Endothelial cell of umbilical vein (primary cell): ENCODE measurements at regions not wholly inside any gene's neighbourhood (a gene's known extent, or its start where the extent isn't known, plus 50 kb on each side); places are given as distances from the start of the nearest gene placed in this dataset.

Experiments used
- BruUV-seq: library from RNA; stranded (reverse); fragments of 400-500 nt; replicated peaks from 2 replicates; lab custom pipeline; 2021; lab: Mats Ljungman, UMichigan
- CTCF ChIA-PET: fragments of 300-600, 350-600 bp; sonication (Branson Sonifier 250); formaldehyde crosslinking; loops from one replicate; lab custom pipeline; 2021; ENCODE audit warnings: antibody characterized with exemption, inconsistent platforms; lab: Charles Lee
- POLR2A ChIA-PET: fragments of 300-600, 350-600 bp; sonication (Branson Sonifier 250); formaldehyde crosslinking; loops from one replicate; lab custom pipeline; 2021; ENCODE audit warnings: antibody characterized with exemption, inconsistent platforms; lab: Charles Lee
- DNase-seq: peaks from one replicate; pipeline ENCODE4 v3.0.0-alpha.2; 2011; ENCODE audit warnings: low read depth, low spot score
- FAIRE-seq: peaks from 2 replicates; lab custom pipeline; 2011; peaks lifted over from hg19 to GRCh38; lab: Jason Lieb, UNC
- H2AFZ ChIP-seq: 2 replicates; pipeline ENCODE4 v1.6.0; 2012; ENCODE audit warnings: low read depth, low read length, control low read depth, inconsistent platforms
- H3K27ac ChIP-seq: 2 replicates; pipeline ENCODE4 v1.5.1; 2011; ENCODE audit warnings: low read depth, mild to moderate bottlenecking, control low read depth, low read length, moderate library complexity; ENCODE audit not compliant: insufficient read depth
- H3K27me3 ChIP-seq, 2 experiments: 2 replicates each; pipeline versions ENCODE4 v1.6.0 to v1.6.1; 2011; ENCODE audit warnings: low read length in 2 of 2, mixed read lengths in 1 of 2; ENCODE audit not compliant: control insufficient read depth in 2 of 2, insufficient read depth in 2 of 2
- H3K36me3 ChIP-seq, 2 experiments: 2 replicates in 1 of 2; 3 replicates in 1 of 2; pipeline ENCODE4 v1.5.1; 2011; ENCODE audit warnings: low read length in 2 of 2, mild to moderate bottlenecking in 1 of 2, moderate library complexity in 1 of 2; ENCODE audit not compliant: control insufficient read depth in 2 of 2, insufficient read depth in 2 of 2; ENCODE audit errors: extremely low read depth in 1 of 2
- H3K4me1 ChIP-seq: 3 replicates; pipeline ENCODE4 v1.5.1; 2011; ENCODE audit warnings: mild to moderate bottlenecking, low read length; ENCODE audit not compliant: control insufficient read depth, insufficient read depth; ENCODE audit errors: extremely low read depth
- H3K4me2 ChIP-seq: 2 replicates; pipeline ENCODE4 v1.6.1; 2011; ENCODE audit warnings: low read length, control low read depth, mixed read lengths; ENCODE audit not compliant: insufficient read depth
- H3K4me3 ChIP-seq, 3 experiments: fragments of 200-600 bp in 1 of 3; sonication (generic), shearing (Covaris generic) in 1 of 3; replicated peaks in 1 of 3; 2 replicates each; pipeline ENCODE4 v1.5.1; 2011 to 2016; ENCODE audit warnings: control low read depth in 3 of 3, low read length in 3 of 3, mild to moderate bottlenecking in 2 of 3, inconsistent platforms in 1 of 3, low read depth in 1 of 3, moderate library complexity in 1 of 3; ENCODE audit not compliant: insufficient read depth in 1 of 3
- H3K79me2 ChIP-seq: 2 replicates; pipeline ENCODE4 v1.6.0; 2012; ENCODE audit warnings: low read length, inconsistent platforms; ENCODE audit not compliant: control insufficient read depth, insufficient read depth
- H3K9ac ChIP-seq: replicated peaks from 2 replicates; pipeline ENCODE3; 2011; ENCODE audit warnings: low read length, control low read depth; ENCODE audit not compliant: insufficient read depth; ENCODE audit errors: extremely low read depth
- H3K9me1 ChIP-seq: replicated peaks from 3 replicates; pipeline ENCODE4 v1.6.0; 2011; ENCODE audit warnings: mild to moderate bottlenecking, low read length; ENCODE audit not compliant: control insufficient read depth, insufficient read depth; ENCODE audit errors: extremely low read depth
- H3K9me3 ChIP-seq: replicated peaks from 2 replicates; pipeline ENCODE4 v1.5.1; 2012; ENCODE audit warnings: low read length, inconsistent platforms; ENCODE audit not compliant: control insufficient read depth, insufficient read depth
- H4K20me1 ChIP-seq: replicated peaks from 2 replicates; pipeline ENCODE3; 2011; ENCODE audit warnings: mild to moderate bottlenecking, low read length; ENCODE audit not compliant: control insufficient read depth, insufficient read depth; ENCODE audit errors: extremely low read depth
- CTCF ChIP-seq, 2 donors: IDR thresholded peaks; 1 replicate in 1 of 2; 2 replicates in 1 of 2; pipeline ENCODE4 v1.5.1; 2011; ENCODE audit warnings: low read length in 2 of 2, mild to moderate bottlenecking in 2 of 2, moderate library complexity in 2 of 2, control low read depth in 1 of 2, inconsistent platforms in 1 of 2, low read depth in 1 of 2; ENCODE audit not compliant: insufficient read depth in 1 of 2; ENCODE audit errors: extremely low read depth in 1 of 2
- EZH2 ChIP-seq: IDR thresholded peaks from 2 replicates; pipeline ENCODE4 v1.6.1; 2012; ENCODE audit warnings: borderline replicate concordance, low read depth, mild to moderate bottlenecking, moderate library complexity, low read length, inconsistent platforms; ENCODE audit not compliant: severe bottlenecking
- FOS ChIP-seq: IDR thresholded peaks from 2 replicates; pipeline ENCODE4 v1.6.1; 2011; ENCODE audit warnings: mild to moderate bottlenecking, low read length, moderate library complexity, borderline replicate concordance; ENCODE audit not compliant: insufficient read depth
- GATA2 ChIP-seq: IDR thresholded peaks from 2 replicates; pipeline ENCODE4 v1.7.0; 2011; ENCODE audit warnings: low read depth, mild to moderate bottlenecking, moderate library complexity, mixed read lengths, low read length; ENCODE audit not compliant: insufficient read length, insufficient read depth
- JUN ChIP-seq: IDR thresholded peaks from 2 replicates; pipeline ENCODE4 v1.6.1; 2011; ENCODE audit warnings: borderline replicate concordance, low read depth; ENCODE audit not compliant: insufficient read length, insufficient read depth
- MAX ChIP-seq: IDR thresholded peaks from 2 replicates; pipeline ENCODE4 v1.6.1; 2011; ENCODE audit not compliant: insufficient read depth, insufficient read length
- MYC ChIP-seq: IDR thresholded peaks from one replicate; pipeline ENCODE4 v1.6.1; 2011; ENCODE audit warnings: mild to moderate bottlenecking, low read depth, low read length
- POLR2A ChIP-seq: IDR thresholded peaks from 2 replicates; pipeline ENCODE4 v1.6.1; 2012; ENCODE audit warnings: low read depth, mild to moderate bottlenecking, control low read depth, low read length
- POLR2AphosphoS5 ChIP-seq: IDR thresholded peaks from 2 replicates; pipeline ENCODE4 v1.6.1; 2012; ENCODE audit warnings: low read depth, mild to moderate bottlenecking, control low read depth, low read length, moderate library complexity; ENCODE audit not compliant: insufficient read depth
- dilution Hi-C: fragments of 300-500 bp; cut with MboI; formaldehyde crosslinking; loops from one replicate; pipeline ENCODE4 v1.15.0; 2019; ENCODE audit warnings: low sequenced_read_pairs; ENCODE audit not compliant: extremely low pct_ligation_motif_present
- intact Hi-C: fragments of 100-400 bp; cut with micrococcal nuclease; formaldehyde crosslinking; loops from one replicate; pipeline ENCODE4 v1.10.0; 2022

GRCh38 chr15:35857567-35858226 lies 311.7 kb upstream of the DPH6 start:
- CTCF ChIA-PET = no interaction called here
- Histone ChIP-seq H3K4me1 (no peaks in the 10 kb centered on the region), H3K9me1 (no peaks in the 10 kb centered on the region), H3K9ac (no peak overlapping the region), H3K27ac (no peak overlapping the region), H4K20me1 (no peaks in the 10 kb centered on the region), H2AFZ (no peak overlapping the region), H3K9me3 (no peaks in the 10 kb centered on the region), H3K36me3 (no peaks in the 10 kb centered on the region), H3K27me3 (no peaks in the 10 kb centered on the region), H3K79me2 (no peaks in the 10 kb centered on the region), H3K4me2 (no peak overlapping the region), H3K4me3 (no peak overlapping the region)
- FAIRE-seq (no peak), DNase-seq (no peak)
- POLR2A ChIA-PET = no interaction called here
- intact Hi-C loops = no loop called here
- TF ChIP-seq MYC = no peak
- no peak for TF ChIP-seq POLR2A
- TF ChIP-seq MAX = no peak
- no peak for TF ChIP-seq EZH2
- no peak for TF ChIP-seq JUN
- no peak for TF ChIP-seq POLR2AphosphoS5
- no peak for TF ChIP-seq GATA2
- TF ChIP-seq CTCF (IDR thresholded peaks at IDR 0.05; ENCODE audit: extremely low read depth in 1 of 2, insufficient read depth in 1 of 2, low read depth in 1 of 2, low read length in 2 of 2) = no peak
- TF ChIP-seq FOS = no peak
- dilution Hi-C loops = no loop called here
- BruUV-seq = no TSS peak
